Fibroblast of lung (primary cell): ENCODE measurements at regions not wholly inside any gene's neighbourhood (a gene's known extent, or its start where the extent isn't known, plus 50 kb on each side); places are given as distances from the start of the nearest gene placed in this dataset.

Experiments used
- CTCF ChIP-seq, 2 donors: IDR thresholded peaks in 1 of 2; conservative IDR thresholded peaks in 1 of 2; 1 replicate in 1 of 2; 2 replicates in 1 of 2; pipeline ENCODE4 v1.5.1; 2011 to 2012; ENCODE audit warnings: low read length in 2 of 2, control low read depth in 1 of 2, inconsistent platforms in 1 of 2, low read depth in 1 of 2, mild to moderate bottlenecking in 1 of 2
- EZH2 ChIP-seq: IDR thresholded peaks from 2 replicates; pipeline ENCODE4 v1.5.1; 2012; ENCODE audit warnings: low read length, control low read depth, mild to moderate bottlenecking; ENCODE audit errors: missing control alignments

- TF ChIP-seq CTCF (conservative IDR thresholded peaks at IDR 0.05 in 1 of 2, IDR thresholded peaks at IDR 0.05 in 1 of 2; ENCODE audit: low read depth in 1 of 2, low read length in 2 of 2) (no peak), EZH2 (no peak)
Measured at GRCh38 chr6:21869085-21869771, 275.7 kb downstream of the SOX4 start.
